ENCODE measurements at regions not wholly inside any gene's neighbourhood (a gene's known extent, or its start where the extent isn't known, plus 50 kb on each side); places are given as distances from the start of the nearest gene placed in this dataset.

- TF ChIP-seq CTCF (IDR thresholded peaks at IDR 0.05), result no peak
- DNase-seq (no peak), ATAC-seq (ENCODE audit: low read depth) (no peak)
- ChIA-PET POLR2A (no interaction called here), CTCF (no interaction called here)
- Mint-ChIP-seq H3K27me3 (no peaks in the 10 kb centered on the region), H3K4me3 (no peak overlapping the region), H3K36me3 (ENCODE audit: low read depth) (no peaks in the 10 kb centered on the region), H3K27ac (no peak overlapping the region), H3K4me1 (no peaks in the 10 kb centered on the region), H3K9me3 (no peaks in the 10 kb centered on the region)
- intact Hi-C loops (cut with micrococcal nuclease), result no loop called here
Measured at GRCh38 chr2:217631115-217631514, 371.7 kb downstream of the TNS1 start.

- DNase-seq (no peak), ATAC-seq (ENCODE audit: low read depth) (no peak)
- Mint-ChIP-seq H3K27me3 (no peaks in the 10 kb centered on the region), H3K27ac (no peak overlapping the region), H3K4me3 (no peak overlapping the region), H3K9me3 (no peaks in the 10 kb centered on the region), H3K36me3 (ENCODE audit: low read depth) (no peaks in the 10 kb centered on the region), H3K4me1 (no peaks in the 10 kb centered on the region)
- POLR2A ChIA-PET, result no interaction called here
- no peak for TF ChIP-seq CTCF (IDR thresholded peaks at IDR 0.05)
- CTCF ChIA-PET, result no interaction called here
- intact Hi-C loops (cut with micrococcal nuclease), result no loop called here
Measured at GRCh38 chr2:217629347-217629746, 373.4 kb downstream of the TNS1 start.

GRCh38 chr2:217628061-217628460, 374.7 kb downstream of the TNS1 start:
- intact Hi-C loops (cut with micrococcal nuclease), result no loop called here
- Mint-ChIP-seq H3K27ac (no peak overlapping the region), H3K27me3 (no peaks in the 10 kb centered on the region), H3K36me3 (ENCODE audit: low read depth) (no peaks in the 10 kb centered on the region), H3K9me3 (no peaks in the 10 kb centered on the region), H3K4me1 (no peaks in the 10 kb centered on the region), H3K4me3 (no peak overlapping the region)
- ChIA-PET POLR2A (no interaction called here), CTCF (no interaction called here)
- TF ChIP-seq CTCF (IDR thresholded peaks at IDR 0.05), result no peak
- ATAC-seq (ENCODE audit: low read depth) (no peak), DNase-seq (no peak)

GRCh38 chr2:217626926-217627325, 375.9 kb downstream of the TNS1 start:
- ATAC-seq (ENCODE audit: low read depth), result no peak
- DNase-seq, result no peak
- Mint-ChIP-seq H3K27ac (no peak overlapping the region), H3K4me1 (no peaks in the 10 kb centered on the region), H3K36me3 (ENCODE audit: low read depth) (no peaks in the 10 kb centered on the region), H3K27me3 (no peaks in the 10 kb centered on the region), H3K4me3 (no peak overlapping the region), H3K9me3 (no peaks in the 10 kb centered on the region)
- intact Hi-C loops (cut with micrococcal nuclease), result no loop called here
- no peak for TF ChIP-seq CTCF (IDR thresholded peaks at IDR 0.05)
- CTCF ChIA-PET, result no interaction called here
- POLR2A ChIA-PET, result no interaction called here

- Mint-ChIP-seq H3K9me3 (no peaks in the 10 kb centered on the region), H3K27me3 (no peaks in the 10 kb centered on the region), H3K36me3 (ENCODE audit: low read depth) (no peaks in the 10 kb centered on the region), H3K4me1 (no peaks in the 10 kb centered on the region), H3K27ac (no peak overlapping the region), H3K4me3 (no peak overlapping the region)
- ATAC-seq (ENCODE audit: low read depth), result no peak
- DNase-seq, result no peak
- CTCF ChIA-PET, result no interaction called here
- intact Hi-C loops (cut with micrococcal nuclease), result no loop called here
- POLR2A ChIA-PET, result no interaction called here
- no peak for TF ChIP-seq CTCF (IDR thresholded peaks at IDR 0.05)
Measured at GRCh38 chr2:217625557-217626169, 377.1 kb downstream of the TNS1 start.

Measured in activated B cell treated with CpG ODN at 0.5 μM for 24 hours (primary cell).